GM13976 (cell line): ENCODE measurements at regions not wholly inside any gene's neighbourhood (a gene's known extent, or its start where the extent isn't known, plus 50 kb on each side); places are given as distances from the start of the nearest gene placed in this dataset.

ENCODE experiments used
- DNase-seq: peaks from one replicate; pipeline ENCODE4 v3.0.0; 2012; ENCODE audit warnings: low spot score
- CTCF ChIP-seq: IDR thresholded peaks from 2 replicates; pipeline ENCODE4 v1.5.1; 2012; ENCODE audit warnings: borderline replicate concordance, mild to moderate bottlenecking; ENCODE audit not compliant: insufficient read depth; ENCODE audit errors: extremely low read depth, missing control alignments, control extremely low read depth
- in situ Hi-C: fragments of 300-500 bp; cut with MboI; formaldehyde crosslinking; loops from one replicate; pipeline ENCODE4 v1.12.0; 2022; ENCODE audit warnings: low sequenced_read_pairs, mixed read lengths, inconsistent platforms; ENCODE audit not compliant: unreplicated experiment

- no peak for DNase-seq
- no peak for TF ChIP-seq CTCF
- in situ Hi-C loops, result no loop called here
These were observed 796.2 kb upstream of the MIR17HG start for GRCh38 chr13:90551253-90551652.

- no peak for TF ChIP-seq CTCF
- in situ Hi-C loops, result no loop called here
- no peak for DNase-seq
These were observed 794.8 kb upstream of the MIR17HG start for GRCh38 chr13:90552702-90553101.

GRCh38 chr13:90553159-90553558, 794.3 kb upstream of the MIR17HG start:
- no peak for DNase-seq
- in situ Hi-C loops, result no loop called here
- no peak for TF ChIP-seq CTCF

GRCh38 chr13:90557626-90558025, 789.9 kb upstream of the MIR17HG start:
- TF ChIP-seq CTCF, result no peak
- DNase-seq, result no peak
- in situ Hi-C loops, result no loop called here

GRCh38 chr13:90562443-90562842, 785.0 kb upstream of the MIR17HG start:
- in situ Hi-C loops, result no loop called here
- no peak for TF ChIP-seq CTCF
- no peak for DNase-seq

GRCh38 chr13:90564096-90564495, 783.4 kb upstream of the MIR17HG start:
- TF ChIP-seq CTCF, result no peak
- DNase-seq, result no peak
- in situ Hi-C loops, result no loop called here

- in situ Hi-C loops, result no loop called here
- DNase-seq, result no peak
- TF ChIP-seq CTCF, result no peak
These were observed 782.9 kb upstream of the MIR17HG start for GRCh38 chr13:90564566-90564965.
